Activated CD8-positive, alpha-beta memory T cell treated with anti-CD3 and anti-CD28 coated beads for 24 hours (primary cell): ENCODE measurements at regions not wholly inside any gene's neighbourhood (a gene's known extent, or its start where the extent isn't known, plus 50 kb on each side); places are given as distances from the start of the nearest gene placed in this dataset.
"Not testable (repeated sequence)": the region's sequence is repeated elsewhere in the genome, so short reads cannot be mapped to it uniquely, and the experiment has no call there.

Experiments
- DNase-seq: peaks from one replicate; pipeline ENCODE4 v3.0.0-alpha.2; 2020

GRCh38 chr10:125554016-125554703 lies 128.8 kb downstream of the TEX36 start:
- DNase-seq, result no peak

GRCh38 chr10:125553091-125553490 lies 129.9 kb downstream of the TEX36 start:
- DNase-seq, result no peak

DNA sequence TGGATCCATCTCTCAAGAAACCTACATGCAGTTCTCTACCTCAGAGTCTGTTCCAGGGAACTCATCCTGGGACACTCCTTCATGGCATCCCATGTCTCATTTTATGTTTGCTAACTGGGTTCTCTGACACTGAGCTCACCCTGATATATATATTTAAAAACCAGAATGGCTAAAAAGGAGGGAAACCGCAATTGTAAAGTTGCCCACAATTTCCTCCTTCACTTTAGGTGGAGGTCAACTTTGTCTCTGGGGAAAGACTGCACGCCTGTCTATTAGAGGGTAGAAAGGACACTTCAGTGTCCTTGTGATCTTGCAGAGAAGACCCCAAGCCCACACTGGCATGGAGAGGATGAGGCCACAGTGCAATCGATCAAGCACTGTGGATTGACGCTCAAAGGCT lies 131.7 kb downstream of the TEX36 start:
- DNase-seq, result no peak

DNA sequence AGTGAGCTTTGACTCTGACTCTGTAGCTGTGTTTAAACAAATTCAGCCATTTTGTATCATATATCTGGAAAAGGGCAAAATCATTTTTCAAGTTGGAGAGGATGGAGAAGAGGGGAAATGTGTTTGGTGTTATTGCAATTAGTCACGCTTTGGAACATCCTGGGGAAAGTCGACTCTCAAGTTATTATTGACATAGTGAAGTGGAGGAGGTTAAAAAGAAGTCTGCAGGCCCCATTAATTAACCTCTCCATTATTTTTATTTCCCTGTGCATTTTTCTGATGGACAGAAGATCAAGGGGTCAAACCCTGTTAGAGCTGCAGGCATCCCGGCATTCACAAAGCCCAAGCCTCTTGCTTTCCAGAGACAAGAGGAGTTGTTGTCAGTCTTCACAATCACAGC lies 132.6 kb downstream of the TEX36 start:
- no peak for DNase-seq

DNA sequence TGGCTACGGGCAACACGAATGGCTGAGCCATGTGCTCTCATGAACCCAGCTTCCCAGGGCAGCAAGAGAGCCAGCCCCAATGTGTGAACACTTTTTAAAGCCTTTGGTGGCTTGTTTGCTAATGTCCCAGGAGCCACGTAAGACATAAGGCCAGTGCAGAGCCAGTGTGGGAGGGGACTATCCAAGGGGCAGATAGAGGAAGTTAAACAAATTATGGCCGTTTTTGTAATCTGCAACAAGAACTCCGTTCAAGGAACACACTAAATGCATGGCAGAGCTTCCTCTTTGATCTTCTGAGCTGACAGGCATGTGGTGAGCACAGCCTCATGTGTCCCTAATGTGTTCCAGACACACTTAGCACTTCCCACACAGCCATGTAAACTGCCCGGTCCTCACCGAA lies 133.3 kb downstream of the TEX36 start:
- no peak for DNase-seq

GRCh38 chr10:125548878-125549277 lies 134.1 kb downstream of the TEX36 start:
- DNase-seq, result no peak

DNA sequence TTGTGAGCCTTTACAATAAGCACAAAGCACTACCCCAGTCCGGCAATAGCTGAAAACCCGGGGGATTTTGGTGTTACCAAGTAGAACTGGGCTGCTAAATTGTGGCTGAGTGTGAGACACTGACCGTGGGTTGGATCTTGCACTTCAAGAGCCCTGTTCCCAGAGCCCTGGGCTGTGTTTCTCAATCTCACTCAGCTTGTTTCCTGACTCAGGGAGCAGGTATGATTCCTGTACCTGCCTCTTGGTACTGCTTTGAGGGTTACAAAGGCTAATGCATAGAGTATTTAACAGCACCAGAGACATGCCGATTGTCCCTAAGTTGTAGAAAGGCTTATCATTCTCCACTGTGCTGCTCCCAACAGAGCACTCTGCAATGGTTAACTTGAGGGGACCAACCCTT lies 134.6 kb downstream of the TEX36 start:
- DNase-seq, result no peak

- no peak for DNase-seq
Measured at GRCh38 chr10:125547010-125547650, 135.8 kb downstream of the TEX36 start.

DNA sequence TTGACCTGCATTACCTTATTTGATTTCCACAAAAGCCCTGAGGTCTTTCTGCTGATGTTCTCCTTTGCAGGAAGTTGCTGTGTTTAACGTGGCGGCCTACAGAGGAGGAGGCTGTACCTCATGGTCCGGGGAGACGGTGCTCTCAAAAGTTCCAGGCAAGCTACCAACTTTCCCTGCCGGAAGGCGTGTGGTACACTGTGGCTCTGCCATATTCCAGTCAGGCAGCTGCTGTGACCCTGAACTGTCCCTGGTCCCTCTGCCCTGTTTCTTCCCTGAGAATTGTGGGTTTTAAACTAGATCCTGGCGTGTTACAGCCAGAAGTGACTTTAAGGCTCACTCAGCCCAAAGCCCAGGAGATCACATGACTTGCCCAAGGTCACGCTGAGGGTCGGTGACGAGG lies 139.2 kb downstream of the TEX36 start:
- DNase-seq, result no peak

DNA sequence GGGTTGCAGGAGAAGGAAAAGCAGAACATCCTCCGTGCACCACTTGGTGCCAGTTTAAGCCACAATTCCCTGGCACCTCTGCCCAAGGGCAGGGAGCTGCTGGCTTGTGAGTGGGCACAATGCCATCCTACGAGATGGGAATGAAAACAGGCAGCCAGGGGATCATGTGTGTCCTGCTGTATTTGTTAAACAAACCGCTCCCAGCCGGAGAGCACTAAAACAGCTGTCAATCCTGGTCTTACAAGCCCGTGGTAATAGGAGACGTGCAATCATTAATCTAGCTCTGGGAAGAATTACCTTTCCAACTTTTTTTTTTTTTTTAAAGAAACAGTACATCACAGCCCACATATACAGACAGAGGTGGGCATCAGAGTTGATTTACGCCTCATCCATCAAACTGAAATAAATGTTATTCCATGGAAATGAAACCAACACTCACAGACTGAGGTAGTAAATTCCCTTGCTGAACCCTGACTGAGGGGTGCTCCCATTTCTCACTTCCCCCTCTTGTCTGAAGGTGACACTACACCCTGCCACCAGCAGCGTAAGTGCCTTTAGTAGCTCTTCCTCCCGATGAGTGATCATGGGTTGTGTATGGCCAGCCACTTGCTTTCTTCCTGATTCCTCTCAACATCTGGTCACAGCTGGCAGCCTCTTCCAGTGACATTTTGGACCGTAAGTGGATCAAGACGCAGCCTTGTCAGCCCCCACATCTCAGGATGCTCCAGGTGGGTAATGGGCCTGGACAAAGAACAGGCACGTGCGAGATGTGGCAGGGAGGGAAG lies 143.8 kb downstream of the TEX36 start:
- DNase-seq, result no peak

- no peak for DNase-seq
Measured at GRCh38 chr10:125536236-125536635, 146.7 kb downstream of the TEX36 start.

DNA sequence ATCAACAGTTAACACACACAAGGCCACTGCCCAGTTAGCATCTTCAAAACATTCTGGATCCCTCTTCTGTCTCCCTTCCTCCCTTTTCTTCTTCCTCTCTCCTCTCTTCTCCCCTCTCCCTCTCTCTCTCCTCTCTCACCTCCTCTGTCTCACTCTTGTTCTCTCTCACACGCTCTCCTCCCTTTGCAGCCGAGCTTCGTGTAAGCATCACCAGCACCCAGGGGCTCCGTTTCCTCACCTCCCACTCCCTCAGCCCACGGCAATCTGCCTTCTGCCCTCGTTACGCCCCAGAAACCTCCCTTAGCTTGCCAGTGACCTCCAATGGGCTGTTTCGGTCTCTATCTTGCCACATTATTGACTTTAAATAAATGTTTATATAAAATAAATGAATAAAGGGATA lies 147.4 kb downstream of the TEX36 start:
- DNase-seq, result no peak

- no peak for DNase-seq
Measured at GRCh38 chr10:125534515-125534914, 148.4 kb downstream of the TEX36 start.

- no peak for DNase-seq
Measured at GRCh38 chr10:125533866-125534265, 149.1 kb downstream of the TEX36 start.

GRCh38 chr10:125531465-125531864 lies 151.5 kb downstream of the TEX36 start:
- DNase-seq, result no peak

- DNase-seq, result no peak
Measured at GRCh38 chr10:125523347-125523746, 159.6 kb downstream of the TEX36 start.

DNA sequence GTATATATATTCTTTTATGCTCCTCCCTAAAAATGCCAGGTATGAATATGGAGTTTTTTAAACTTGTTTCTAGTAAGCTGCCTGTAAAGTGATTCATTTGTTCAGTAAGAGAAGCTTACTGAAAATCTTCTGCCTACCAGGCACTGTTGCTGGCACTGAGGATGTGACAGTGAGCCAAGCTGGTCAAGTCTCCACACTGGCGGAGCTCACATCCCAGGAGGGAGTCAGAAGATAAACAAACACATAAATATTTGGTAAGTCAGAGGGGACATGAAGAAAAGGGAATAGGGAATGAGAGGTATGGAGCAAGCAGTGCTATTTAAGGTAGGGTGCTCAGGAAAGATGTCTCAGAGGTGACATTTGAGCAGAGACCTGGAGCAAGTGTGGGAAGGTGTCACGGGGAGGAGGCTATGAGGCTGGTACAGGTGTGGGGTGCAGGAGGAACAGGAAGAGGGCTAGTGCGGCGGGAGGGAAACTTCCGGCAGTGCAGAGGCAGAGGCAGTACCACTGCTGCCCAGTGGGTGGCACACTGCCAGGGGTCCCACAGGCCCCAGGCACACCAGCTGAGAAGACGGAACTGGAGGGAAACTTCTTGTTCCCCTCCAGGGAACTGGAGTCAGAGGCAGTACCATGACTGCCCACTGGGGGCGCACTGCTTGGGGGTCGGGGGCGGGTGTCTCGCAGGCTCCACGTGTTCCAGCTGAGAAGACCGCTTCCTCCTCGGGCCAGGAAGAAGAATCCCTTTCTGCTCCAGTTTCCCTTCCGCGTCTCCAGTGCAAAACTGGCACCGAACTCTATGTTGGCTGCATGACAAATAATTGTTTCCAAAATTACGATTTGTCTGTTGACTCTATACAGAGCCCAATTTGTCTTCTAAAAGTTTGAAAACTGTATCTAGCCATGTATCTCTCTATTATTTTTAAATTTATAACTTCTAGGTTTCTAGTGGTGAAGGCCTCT lies 161.0 kb downstream of the TEX36 start:
- DNase-seq, result no peak

GRCh38 chr10:125520968-125521367 lies 162.0 kb downstream of the TEX36 start:
- DNase-seq, result no peak

DNA sequence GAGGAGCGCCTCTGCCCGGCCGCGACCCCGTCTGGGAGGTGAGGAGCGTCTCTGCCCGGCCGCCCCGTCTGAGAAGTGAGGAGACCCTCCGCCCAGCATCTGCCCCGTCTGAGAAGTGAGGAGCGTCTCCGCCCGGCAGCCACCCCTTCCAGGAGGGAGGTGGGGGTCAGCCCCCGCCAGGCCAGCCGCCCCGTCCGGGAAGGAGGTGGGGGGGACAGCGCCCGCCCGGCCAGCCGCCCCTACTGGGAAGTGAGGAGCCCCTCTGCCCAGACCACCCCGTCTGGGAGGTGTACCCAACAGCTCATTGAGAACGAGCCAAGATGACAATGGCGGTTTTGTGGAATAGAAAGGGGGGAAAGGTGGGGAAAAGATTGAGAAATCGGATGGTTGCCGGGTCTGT lies 164.6 kb downstream of the TEX36 start:
- not testable (repeated sequence) for DNase-seq

GRCh38 chr10:125515571-125515970 lies 167.4 kb downstream of the TEX36 start:
- no peak for DNase-seq

GRCh38 chr10:125514206-125515162 lies 168.5 kb downstream of the TEX36 start:
- DNase-seq, result no peak
